Esophagus squamous epithelium (tissue), 5 donors: ENCODE measurements at regions not wholly inside any gene's neighbourhood (a gene's known extent, or its start where the extent isn't known, plus 50 kb on each side); places are given as distances from the start of the nearest gene placed in this dataset.

Experiments used
- DNase-seq: peaks from one replicate; lab custom pipeline; 2025; lab: John Stamatoyannopoulos, UW
- H3K27ac ChIP-seq, 4 donors: fragments of 200-600 bp; sonication (generic); one replicate each; pipeline ENCODE4 v1.5.1; 2016 to 2019; ENCODE audit warnings: mild to moderate bottlenecking in 1 of 4
- H3K27me3 ChIP-seq, 4 donors: fragments of 200-600 bp; sonication (generic); 1 replicate in 3 of 4; 2 replicates in 1 of 4; pipeline versions ENCODE4 v1.5.1 to v1.6.0; 2017 to 2021; ENCODE audit warnings: antibody characterized with exemption in 1 of 4
- H3K36me3 ChIP-seq, 3 donors: fragments of 200-600 bp; sonication (generic); one replicate each; pipeline ENCODE4 v1.5.1; 2016 to 2019
- H3K4me1 ChIP-seq, 3 donors: fragments of 200-600 bp; sonication (generic); one replicate each; pipeline ENCODE4 v1.5.1; 2017 to 2019
- H3K4me3 ChIP-seq, 4 donors: fragments of 200-600 bp; sonication (generic); 1 replicate in 3 of 4; 2 replicates in 1 of 4; pipeline ENCODE4 v1.5.1; 2016 to 2019; ENCODE audit warnings: mild to moderate bottlenecking in 2 of 4, moderate library complexity in 1 of 4
- H3K9me3 ChIP-seq, 3 donors: fragments of 200-600 bp; sonication (generic); one replicate each; pipeline ENCODE4 v1.5.1; 2016 to 2019
- POLR2A ChIP-seq, 4 donors: fragments of 450-650 bp; IDR thresholded peaks; one replicate each; pipeline ENCODE4 v1.6.1; 2017; ENCODE audit warnings: antibody characterized with exemption in 4 of 4, mild to moderate bottlenecking in 4 of 4, moderate library complexity in 3 of 4
- WGBS, 2 donors: methylation state at CpG; one replicate each; pipeline ENCODE4 v1.1.5; 2018; 5-methylcytosine and 5-hydroxymethylcytosine counted together
- intact Hi-C: fragments of 100-400 bp; cut with DNase I; formaldehyde crosslinking; loops from one replicate; pipeline ENCODE4 v1.15.0; 2022
- TF ChIP-seq, protein P1 (sequence below), 6 experiments: fragments of 450-650 bp in 4 of 6; fragments of 200-600 bp in 2 of 6; sonication (generic) in 2 of 6; IDR thresholded peaks; one replicate each; pipeline ENCODE4 v1.5.1; 2016 to 2019; ENCODE audit warnings: antibody characterized with exemption in 6 of 6, mild to moderate bottlenecking in 4 of 6, moderate library complexity in 4 of 6
- donor health status: DM: yes; HTN: yes; CAD: no.

DNA sequence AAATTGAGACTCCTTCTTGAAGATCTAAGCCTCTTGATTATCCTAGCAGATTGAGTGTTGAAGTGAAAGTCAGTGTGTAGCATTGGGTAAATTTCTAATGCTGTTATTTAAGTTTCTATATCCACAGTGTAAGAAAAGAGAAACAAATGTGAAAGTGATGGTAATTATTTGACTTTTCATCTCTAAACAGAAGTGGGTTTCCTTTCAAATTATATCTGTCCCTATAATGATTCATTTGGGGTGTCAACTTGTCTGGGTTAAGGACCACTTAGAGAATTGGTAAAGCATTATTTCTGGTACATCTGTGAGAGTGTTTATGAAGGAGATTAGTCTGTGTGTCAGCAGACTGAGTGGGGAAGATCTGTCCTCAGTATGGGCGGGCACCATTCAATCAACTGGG, 133.0 kb upstream of the HMCN1 start:
- WGBS, 2 donors, result 89 to 90% methylated on average over 1 of the region's 1 CpG

DNA sequence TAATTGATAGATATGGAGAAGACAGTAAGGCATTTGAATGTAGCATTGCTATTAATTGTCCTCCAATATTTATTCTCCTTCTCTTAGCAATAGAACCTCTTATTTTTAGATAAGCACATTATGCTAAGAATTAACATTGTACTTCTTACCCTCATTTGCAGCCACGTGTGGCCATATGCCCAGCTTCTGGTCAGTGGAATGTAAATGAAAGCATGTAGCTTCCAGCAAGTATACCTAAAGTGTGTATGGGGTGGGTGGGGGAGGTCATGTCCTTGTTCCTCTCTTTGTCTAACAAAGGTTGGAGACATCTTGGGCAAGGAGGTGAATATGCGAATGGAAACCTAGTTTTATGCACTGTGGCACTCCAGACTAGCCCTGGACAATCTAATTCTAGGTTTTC, 133.6 kb upstream of the HMCN1 start:
- no peak for DNase-seq
- H3K4me3 ChIP-seq, result no peak overlapping the region
- H3K36me3 ChIP-seq, result no peaks in the 10 kb centered on the region
- no peak overlapping the region for H3K27ac ChIP-seq
- 61 to 72% methylated on average over 2 of the region's 2 CpGs for WGBS, 2 donors
- TF ChIP-seq, protein P1, sequence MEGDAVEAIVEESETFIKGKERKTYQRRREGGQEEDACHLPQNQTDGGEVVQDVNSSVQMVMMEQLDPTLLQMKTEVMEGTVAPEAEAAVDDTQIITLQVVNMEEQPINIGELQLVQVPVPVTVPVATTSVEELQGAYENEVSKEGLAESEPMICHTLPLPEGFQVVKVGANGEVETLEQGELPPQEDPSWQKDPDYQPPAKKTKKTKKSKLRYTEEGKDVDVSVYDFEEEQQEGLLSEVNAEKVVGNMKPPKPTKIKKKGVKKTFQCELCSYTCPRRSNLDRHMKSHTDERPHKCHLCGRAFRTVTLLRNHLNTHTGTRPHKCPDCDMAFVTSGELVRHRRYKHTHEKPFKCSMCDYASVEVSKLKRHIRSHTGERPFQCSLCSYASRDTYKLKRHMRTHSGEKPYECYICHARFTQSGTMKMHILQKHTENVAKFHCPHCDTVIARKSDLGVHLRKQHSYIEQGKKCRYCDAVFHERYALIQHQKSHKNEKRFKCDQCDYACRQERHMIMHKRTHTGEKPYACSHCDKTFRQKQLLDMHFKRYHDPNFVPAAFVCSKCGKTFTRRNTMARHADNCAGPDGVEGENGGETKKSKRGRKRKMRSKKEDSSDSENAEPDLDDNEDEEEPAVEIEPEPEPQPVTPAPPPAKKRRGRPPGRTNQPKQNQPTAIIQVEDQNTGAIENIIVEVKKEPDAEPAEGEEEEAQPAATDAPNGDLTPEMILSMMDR (IDR thresholded peaks at IDR 0.05), result no peak
- no peak for TF ChIP-seq POLR2A (IDR thresholded peaks at IDR 0.05)
- no peaks in the 10 kb centered on the region for H3K27me3 ChIP-seq
- intact Hi-C loops, result no loop called here
- no peaks in the 10 kb centered on the region for H3K4me1 ChIP-seq
- H3K9me3 ChIP-seq, result no peaks in the 10 kb centered on the region

More for the DNA sequence above, 133.0 kb upstream of the HMCN1 start:
- no peak for DNase-seq
- intact Hi-C loops, result no loop called here
- Histone ChIP-seq H3K36me3 (no peaks in the 10 kb centered on the region), H3K27me3 (no peaks in the 10 kb centered on the region), H3K4me3 (no peak overlapping the region), H3K9me3 (no peaks in the 10 kb centered on the region), H3K27ac (no peak overlapping the region), H3K4me1 (no peaks in the 10 kb centered on the region)
- TF ChIP-seq, protein P1 (IDR thresholded peaks at IDR 0.05), result no peak
- TF ChIP-seq POLR2A (IDR thresholded peaks at IDR 0.05), result no peak

- TF ChIP-seq POLR2A (IDR thresholded peaks at IDR 0.05), result no peak
- TF ChIP-seq, protein P1 (IDR thresholded peaks at IDR 0.05), result no peak
- DNase-seq, result no peak
- intact Hi-C loops, result no loop called here
- H3K4me1 ChIP-seq, result peaks cover 0 to 11% (median 0%) of the 10 kb centered on the region in 3 donors
- H3K9me3 ChIP-seq, result no peaks in the 10 kb centered on the region
- no peak overlapping the region for H3K4me3 ChIP-seq
- WGBS, 2 donors, result 69 to 83% methylated on average over 1 of the region's 1 CpG
- H3K27me3 ChIP-seq, result no peaks in the 10 kb centered on the region
- no peaks in the 10 kb centered on the region for H3K36me3 ChIP-seq
- H3K27ac ChIP-seq, result no peak overlapping the region
Observed at GRCh38 chr1:185598332-185598731, 135.9 kb upstream of the HMCN1 start.

DNA sequence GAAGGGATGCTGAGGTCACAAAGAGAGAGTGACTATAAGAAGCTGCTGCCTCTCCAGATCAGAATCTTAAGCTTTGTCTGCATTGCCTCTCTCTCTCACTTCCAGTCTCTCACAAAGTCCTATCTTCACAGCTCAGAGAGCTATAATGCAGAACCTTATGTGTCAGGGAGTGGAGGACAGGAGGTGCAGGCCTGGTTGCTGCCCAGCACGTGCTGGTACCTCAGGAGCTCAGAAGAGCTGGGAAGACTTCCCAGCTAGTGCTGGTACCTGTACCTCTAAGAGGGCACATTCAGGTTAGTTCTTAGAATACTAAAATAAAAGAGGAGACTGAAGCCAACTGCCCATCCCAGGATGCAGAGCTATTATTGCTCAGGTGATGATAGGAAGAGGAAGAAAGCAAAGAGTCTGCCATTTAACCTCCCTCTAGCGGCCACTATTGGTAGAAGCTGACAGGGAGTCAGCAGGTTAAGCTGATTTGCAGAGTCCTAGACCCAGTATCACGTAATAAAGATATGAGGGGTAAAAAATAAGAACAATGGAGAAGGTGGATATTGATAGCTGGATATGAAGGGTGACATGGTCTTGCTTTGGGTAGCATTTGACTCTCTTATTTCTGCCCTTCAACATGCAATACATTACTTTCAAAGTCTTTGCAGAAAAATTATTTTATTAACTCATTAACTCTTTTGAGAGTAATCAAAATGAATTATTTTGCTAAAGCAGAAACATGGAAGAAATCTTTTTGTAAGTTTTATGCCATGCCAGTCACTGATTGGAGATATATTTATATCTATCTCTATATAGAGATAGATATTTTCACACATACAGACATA, 138.1 kb upstream of the HMCN1 start:
- intact Hi-C loops, result no loop called here
- H3K9me3 ChIP-seq, result no peaks in the 10 kb centered on the region
- TF ChIP-seq POLR2A (IDR thresholded peaks at IDR 0.05), result no peak
- TF ChIP-seq, protein P1 (IDR thresholded peaks at IDR 0.05), result peak; percentile 46 to 73 (median 61)
- 64 to 68% methylated on average over 3 of the region's 3 CpGs for WGBS, 2 donors
- H3K36me3 ChIP-seq, result no peaks in the 10 kb centered on the region
- peaks cover 0 to 11% (median 0%) of the 10 kb centered on the region in 3 donors for H3K4me1 ChIP-seq
- no peak for DNase-seq
- H3K27me3 ChIP-seq, result no peaks in the 10 kb centered on the region
- H3K27ac ChIP-seq, result no peak overlapping the region
- no peak overlapping the region for H3K4me3 ChIP-seq

GRCh38 chr1:185594786-185595410, 139.3 kb upstream of the HMCN1 start:
- intact Hi-C loops, result no loop called here

More at GRCh38 chr1:185594786-185595410, 139.3 kb upstream of the HMCN1 start:
- no peak overlapping the region for H3K27ac ChIP-seq
- H3K4me3 ChIP-seq, result no peak overlapping the region
- WGBS, 2 donors, result 74 to 80% methylated on average over 3 of the region's 3 CpGs
- no peaks in the 10 kb centered on the region for H3K36me3 ChIP-seq
- H3K27me3 ChIP-seq, result no peaks in the 10 kb centered on the region
- no peak for DNase-seq
- H3K4me1 ChIP-seq, result peaks cover 0 to 11% (median 0%) of the 10 kb centered on the region in 3 donors
- TF ChIP-seq, protein P1 (IDR thresholded peaks at IDR 0.05), result no peak
- no peak for TF ChIP-seq POLR2A (IDR thresholded peaks at IDR 0.05)
- no peaks in the 10 kb centered on the region for H3K9me3 ChIP-seq
